ENCODE measurements at regions not wholly inside any gene's neighbourhood (a gene's known extent, or its start where the extent isn't known, plus 50 kb on each side); places are given as distances from the start of the nearest gene placed in this dataset.

GRCh38 chr5:12911156-12911555, 1006.9 kb upstream of the CTNND2 start:
- no peak overlapping the region for H3K4me3 ChIP-seq (ENCODE audit: low read depth, low read length, poor library complexity, severe bottlenecking)
- POLR2A ChIA-PET: no interaction called here

GRCh38 chr5:12910641-12911040, 1006.4 kb upstream of the CTNND2 start:
- Histone ChIP-seq H4K20me1 (ENCODE audit: insufficient read depth, low read length) (no peaks in the 10 kb centered on the region), H3K36me3 (ENCODE audit: insufficient read depth, low read length) (no peaks in the 10 kb centered on the region), H3K27ac (ENCODE audit: low read depth, low read length, poor library complexity, severe bottlenecking) (no peak overlapping the region), H3K9me3 (ENCODE audit: low read length) (no peaks in the 10 kb centered on the region), H2AFZ (ENCODE audit: low read length) (no peak overlapping the region), H3K9me2 (ENCODE audit: insufficient read depth, low read length) (no peaks in the 10 kb centered on the region), H3K4me2 (ENCODE audit: low read length) (no peak overlapping the region), H3K4me1 (ENCODE audit: insufficient read depth, low read length, poor library complexity, severe bottlenecking) (no peaks in the 10 kb centered on the region), H3K79me2 (ENCODE audit: insufficient read depth, low read depth, low read length) (no peaks in the 10 kb centered on the region), H3K4me3 (ENCODE audit: low read depth, low read length, poor library complexity, severe bottlenecking) (no peak overlapping the region)
- no peak for TF ChIP-seq CTCF (conservative IDR thresholded peaks at IDR 0.05; ENCODE audit: low read length)
- TF ChIP-seq EZH2phosphoT487 (IDR thresholded peaks at IDR 0.05; ENCODE audit: borderline replicate concordance, low read depth, low read length): no peak
- POLR2A ChIA-PET: no interaction called here
- BruUV-seq (replicated peaks): no TSS peak
- no peak for DNase-seq (ENCODE audit: low spot score)
- CTCF ChIA-PET (ENCODE audit: unreplicated experiment): no interaction called here
- intact Hi-C loops (cut with micrococcal nuclease; ENCODE audit: unreplicated experiment): no loop called here

More at GRCh38 chr5:12911156-12911555, 1006.9 kb upstream of the CTNND2 start:
- H3K9me3 ChIP-seq (ENCODE audit: low read length): no peaks in the 10 kb centered on the region
- CTCF ChIA-PET (ENCODE audit: unreplicated experiment): no interaction called here
- TF ChIP-seq EZH2phosphoT487 (IDR thresholded peaks at IDR 0.05; ENCODE audit: borderline replicate concordance, low read depth, low read length) (no peak), CTCF (conservative IDR thresholded peaks at IDR 0.05; ENCODE audit: low read length) (no peak)
- H3K36me3 ChIP-seq (ENCODE audit: insufficient read depth, low read length): no peaks in the 10 kb centered on the region
- BruUV-seq (replicated peaks): no TSS peak
- H2AFZ ChIP-seq (ENCODE audit: low read length): no peak overlapping the region
- H3K9me2 ChIP-seq (ENCODE audit: insufficient read depth, low read length): no peaks in the 10 kb centered on the region
- H3K79me2 ChIP-seq (ENCODE audit: insufficient read depth, low read depth, low read length): no peaks in the 10 kb centered on the region
- no peak for DNase-seq (ENCODE audit: low spot score)
- no peaks in the 10 kb centered on the region for H4K20me1 ChIP-seq (ENCODE audit: insufficient read depth, low read length)
- no peak overlapping the region for H3K27ac ChIP-seq (ENCODE audit: low read depth, low read length, poor library complexity, severe bottlenecking)
- no peak overlapping the region for H3K4me2 ChIP-seq (ENCODE audit: low read length)
- intact Hi-C loops (cut with micrococcal nuclease; ENCODE audit: unreplicated experiment): no loop called here
- H3K4me1 ChIP-seq (ENCODE audit: insufficient read depth, low read length, poor library complexity, severe bottlenecking): no peaks in the 10 kb centered on the region

- no TSS peak for BruUV-seq (replicated peaks)
- DNase-seq (ENCODE audit: low spot score): no peak
- intact Hi-C loops (cut with micrococcal nuclease; ENCODE audit: unreplicated experiment): no loop called here
- H3K4me1 ChIP-seq (ENCODE audit: insufficient read depth, low read length, poor library complexity, severe bottlenecking): no peaks in the 10 kb centered on the region
- H3K4me2 ChIP-seq (ENCODE audit: low read length): no peak overlapping the region
- no peak for TF ChIP-seq CTCF (conservative IDR thresholded peaks at IDR 0.05; ENCODE audit: low read length)
- TF ChIP-seq EZH2phosphoT487 (IDR thresholded peaks at IDR 0.05; ENCODE audit: borderline replicate concordance, low read depth, low read length): no peak
- H2AFZ ChIP-seq (ENCODE audit: low read length): no peak overlapping the region
- ChIA-PET CTCF (ENCODE audit: unreplicated experiment) (no interaction called here), POLR2A (no interaction called here)
- H3K27ac ChIP-seq (ENCODE audit: low read depth, low read length, poor library complexity, severe bottlenecking): no peak overlapping the region
- no peaks in the 10 kb centered on the region for H4K20me1 ChIP-seq (ENCODE audit: insufficient read depth, low read length)
- no peaks in the 10 kb centered on the region for H3K9me2 ChIP-seq (ENCODE audit: insufficient read depth, low read length)
- no peaks in the 10 kb centered on the region for H3K9me3 ChIP-seq (ENCODE audit: low read length)
- no peak overlapping the region for H3K4me3 ChIP-seq (ENCODE audit: low read depth, low read length, poor library complexity, severe bottlenecking)
- no peaks in the 10 kb centered on the region for H3K79me2 ChIP-seq (ENCODE audit: insufficient read depth, low read depth, low read length)
- H3K36me3 ChIP-seq (ENCODE audit: insufficient read depth, low read length): no peaks in the 10 kb centered on the region
Measured at GRCh38 chr5:12902611-12903010, 998.4 kb upstream of the CTNND2 start.
